Activated CD8-positive, alpha-beta memory T cell treated with anti-CD3 and anti-CD28 coated beads, Interleukin-2, amount 50 U/mL, for 48 hours (primary cell): ENCODE measurements at regions not wholly inside any gene's neighbourhood (a gene's known extent, or its start where the extent isn't known, plus 50 kb on each side); places are given as distances from the start of the nearest gene placed in this dataset.
"Not testable (repeated sequence)": the region's sequence is repeated elsewhere in the genome, so short reads cannot be mapped to it uniquely, and the experiment has no call there.

Experiments used
- DNase-seq: peaks from one replicate; pipeline ENCODE4 v3.0.0-alpha.2; 2020

GRCh38 chr2:145782607-145783006 lies 1262.7 kb upstream of the ZEB2 start:
- DNase-seq, result not testable (repeated sequence)

DNA sequence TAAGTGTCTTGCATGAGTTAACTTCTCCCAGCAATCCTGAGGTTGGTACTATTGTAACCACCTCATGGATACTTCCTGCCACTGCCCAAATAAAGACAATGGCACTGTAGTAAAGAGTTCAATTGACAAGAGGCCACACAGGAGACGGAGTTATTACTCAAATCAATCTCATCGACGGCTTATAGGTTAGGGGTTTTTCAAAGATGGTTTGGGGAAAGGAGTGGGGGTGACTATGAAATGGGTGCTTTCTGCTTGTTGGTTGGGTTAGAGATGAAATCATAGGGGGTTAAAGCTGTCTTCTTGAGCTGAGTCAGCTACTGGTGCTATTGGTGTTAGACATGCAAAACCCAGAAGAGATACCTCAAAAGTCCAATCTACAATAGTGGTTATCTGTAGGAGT lies 1258.0 kb upstream of the ZEB2 start:
- no peak for DNase-seq

DNA sequence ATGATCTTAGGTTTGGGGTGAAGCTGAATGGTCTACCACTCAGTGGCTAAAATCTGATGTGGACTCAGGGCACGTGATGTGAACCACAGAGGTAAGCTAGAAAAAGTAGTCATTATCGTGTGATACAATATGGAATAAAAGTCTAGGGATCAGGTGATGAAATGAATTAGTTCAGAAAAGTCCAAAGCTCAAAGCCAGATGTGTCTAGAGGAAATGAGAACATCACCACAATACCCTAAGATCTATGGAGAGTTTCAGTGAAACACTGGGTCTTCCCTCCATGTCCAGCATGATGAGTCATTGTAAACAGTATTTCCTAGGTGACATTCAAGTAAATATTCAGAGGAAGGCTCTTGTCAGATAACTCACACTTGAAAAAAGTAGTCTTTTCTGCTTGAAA lies 1257.4 kb upstream of the ZEB2 start:
- no peak for DNase-seq

DNA sequence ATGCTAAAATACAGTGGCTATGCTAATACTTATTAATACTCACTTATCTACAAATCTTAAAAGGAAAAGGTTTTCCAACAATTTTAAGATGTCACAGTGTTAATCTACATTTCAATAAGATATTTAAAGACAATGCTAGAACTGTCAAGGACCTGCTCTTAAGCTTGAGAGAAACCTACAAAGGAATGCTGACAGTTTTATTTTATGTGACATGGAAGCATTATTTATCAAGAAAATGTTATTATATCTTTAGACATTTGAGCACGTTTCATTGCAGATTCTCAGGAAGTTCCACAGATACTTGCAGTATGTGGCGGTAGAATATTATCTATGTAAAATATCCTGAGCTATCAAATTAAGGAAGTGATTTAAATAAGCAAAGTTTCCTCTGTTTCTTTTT lies 1255.7 kb upstream of the ZEB2 start:
- DNase-seq, result no peak

DNA sequence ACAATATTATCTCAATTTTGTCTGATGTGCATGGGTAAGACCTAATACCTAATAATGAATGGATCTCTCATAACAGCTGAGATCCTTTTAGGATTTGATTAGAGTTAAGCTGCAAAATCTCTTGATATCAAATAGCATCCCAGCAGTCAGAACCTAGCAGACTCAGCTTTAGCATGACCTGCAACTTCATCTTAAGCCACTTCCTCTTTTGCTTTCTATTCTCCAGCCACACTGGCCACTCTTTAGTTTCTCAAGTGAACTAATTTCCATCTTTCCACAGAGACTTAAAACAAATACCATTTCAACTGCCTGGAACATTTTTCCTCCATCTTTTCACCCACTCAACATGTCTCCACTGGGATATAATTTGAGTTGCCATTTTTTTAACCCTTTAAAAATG lies 1251.6 kb upstream of the ZEB2 start:
- DNase-seq, result no peak

DNA sequence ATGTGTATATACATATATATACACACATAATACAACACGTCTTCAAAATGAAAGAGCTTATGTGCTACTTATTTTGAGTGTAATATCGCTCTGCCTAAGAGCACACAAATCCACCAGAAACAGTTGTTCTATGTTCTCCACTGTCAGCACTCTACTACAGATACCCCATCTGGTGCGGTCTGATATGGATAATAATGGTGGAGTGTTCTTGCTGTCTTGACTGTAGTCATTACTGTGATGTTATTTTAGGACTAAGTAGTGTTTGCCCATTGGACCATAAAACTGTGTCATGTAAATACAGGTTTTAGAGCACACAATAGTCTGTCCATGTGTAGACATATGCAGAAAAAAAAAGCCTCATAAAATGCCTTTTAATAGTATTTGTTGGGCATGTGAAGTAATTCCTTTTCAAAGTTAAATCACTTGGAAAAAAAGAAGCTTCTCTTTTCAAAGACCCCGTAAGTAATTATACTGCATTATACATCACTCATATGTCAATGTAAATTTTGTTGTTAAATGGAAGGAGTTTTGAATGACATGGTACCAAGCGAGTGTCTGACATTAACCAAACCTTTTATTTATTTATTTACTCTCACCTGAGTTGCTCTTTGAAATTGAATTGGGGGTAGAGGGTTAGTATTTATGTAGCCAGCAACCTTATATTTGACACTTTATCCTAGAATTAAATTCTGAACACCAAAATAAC lies 1249.2 kb upstream of the ZEB2 start:
- no peak for DNase-seq

GRCh38 chr2:145765874-145766273 lies 1246.0 kb upstream of the ZEB2 start:
- DNase-seq, result no peak

- DNase-seq, result no peak
Measured at GRCh38 chr2:145764631-145765030, 1244.7 kb upstream of the ZEB2 start.

GRCh38 chr2:145760781-145761649 lies 1241.1 kb upstream of the ZEB2 start:
- no peak for DNase-seq

DNA sequence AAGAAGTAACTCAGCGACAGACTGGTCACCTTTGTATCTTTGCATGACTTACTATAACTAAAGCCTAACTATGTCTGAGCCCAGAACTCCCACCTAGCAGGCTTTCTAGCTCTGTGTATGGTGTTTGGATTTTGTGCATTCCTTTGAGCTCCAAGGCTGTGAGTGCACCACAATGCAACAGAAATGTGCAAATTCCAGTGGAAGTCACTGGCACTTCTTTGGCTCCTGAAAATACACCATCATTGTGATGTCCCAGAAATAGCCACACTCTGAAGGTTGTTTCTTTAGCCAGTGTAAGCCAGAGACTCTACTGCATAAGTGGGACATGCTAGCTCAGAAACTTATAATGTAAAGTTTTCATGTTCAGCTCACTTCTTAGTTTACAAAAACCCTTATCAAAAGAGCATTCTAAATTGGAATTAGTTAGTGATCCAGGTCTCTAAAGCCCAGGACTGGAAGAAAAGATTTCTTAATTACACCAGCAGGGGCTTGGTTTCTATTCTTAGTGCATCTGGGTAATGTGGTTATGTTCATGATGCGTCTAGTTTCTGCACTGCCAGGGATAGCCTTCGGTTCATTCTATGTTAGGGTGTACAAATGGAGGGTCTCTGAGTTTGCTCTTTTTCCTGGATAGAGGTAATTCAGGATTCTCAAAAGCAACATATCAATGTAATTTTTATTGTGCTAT lies 1239.5 kb upstream of the ZEB2 start:
- DNase-seq, result no peak

DNA sequence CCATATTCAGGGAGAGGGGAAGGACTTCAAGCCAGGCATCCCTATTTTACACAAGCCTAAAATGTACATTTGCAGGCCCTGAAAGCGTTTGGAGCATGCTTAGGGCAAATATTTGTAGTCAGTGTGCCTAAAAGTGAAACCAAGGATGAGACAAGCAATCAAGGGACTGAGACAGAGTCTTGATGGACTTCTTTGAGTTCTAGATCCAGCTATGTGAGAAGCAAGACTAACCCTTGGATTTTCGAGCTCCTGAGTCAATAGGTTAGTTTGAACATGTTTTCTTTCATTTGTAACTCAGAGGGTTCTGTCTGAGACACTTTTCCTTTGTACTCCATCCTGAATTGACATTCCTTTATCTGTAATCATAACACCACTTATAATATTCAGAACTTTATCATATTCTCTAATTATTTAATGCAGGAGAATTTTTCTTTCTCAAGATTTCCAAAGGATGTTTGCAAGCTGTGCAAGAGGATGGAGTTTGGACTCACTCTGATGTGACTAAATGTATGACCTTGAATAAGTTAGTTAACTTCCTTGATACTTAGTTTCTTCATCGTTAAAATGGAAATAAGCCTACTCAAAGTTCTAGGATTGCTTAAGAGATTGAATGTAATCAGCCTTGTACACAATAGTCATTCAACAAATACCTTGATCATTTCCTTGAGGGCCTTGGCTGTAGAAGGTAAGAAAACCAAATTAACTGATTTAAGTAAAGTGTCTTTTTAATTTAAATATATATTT lies 1237.8 kb upstream of the ZEB2 start:
- no peak for DNase-seq

- DNase-seq, result no peak
Measured at GRCh38 chr2:145755019-145755837, 1235.3 kb upstream of the ZEB2 start.

GRCh38 chr2:145753966-145754365 lies 1234.0 kb upstream of the ZEB2 start:
- DNase-seq, result no peak

- no peak for DNase-seq
Measured at GRCh38 chr2:145753041-145753608, 1233.2 kb upstream of the ZEB2 start.

- no peak for DNase-seq
Measured at GRCh38 chr2:145752091-145752806, 1232.3 kb upstream of the ZEB2 start.

DNA sequence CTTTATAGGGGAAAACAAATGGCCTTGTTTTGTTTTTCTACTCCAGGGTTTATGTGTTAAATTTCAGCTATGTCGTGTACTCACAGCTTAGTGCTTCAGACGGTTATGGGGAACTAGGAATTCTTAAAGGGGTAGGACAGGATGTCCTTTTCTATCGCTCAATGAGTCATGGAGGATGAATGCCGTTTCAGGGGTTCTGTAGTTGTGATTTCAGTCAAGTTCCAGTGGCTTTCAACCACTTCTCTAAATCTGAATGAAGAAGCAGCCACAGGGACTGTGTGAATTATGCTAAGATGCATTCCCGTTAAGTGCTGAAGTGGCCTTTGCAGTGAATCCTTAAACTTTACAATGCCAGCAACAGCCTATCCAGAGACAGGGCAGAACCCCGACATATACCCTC lies 1231.7 kb upstream of the ZEB2 start:
- DNase-seq, result no peak

- DNase-seq, result no peak
Measured at GRCh38 chr2:145751155-145751554, 1231.2 kb upstream of the ZEB2 start.

DNA sequence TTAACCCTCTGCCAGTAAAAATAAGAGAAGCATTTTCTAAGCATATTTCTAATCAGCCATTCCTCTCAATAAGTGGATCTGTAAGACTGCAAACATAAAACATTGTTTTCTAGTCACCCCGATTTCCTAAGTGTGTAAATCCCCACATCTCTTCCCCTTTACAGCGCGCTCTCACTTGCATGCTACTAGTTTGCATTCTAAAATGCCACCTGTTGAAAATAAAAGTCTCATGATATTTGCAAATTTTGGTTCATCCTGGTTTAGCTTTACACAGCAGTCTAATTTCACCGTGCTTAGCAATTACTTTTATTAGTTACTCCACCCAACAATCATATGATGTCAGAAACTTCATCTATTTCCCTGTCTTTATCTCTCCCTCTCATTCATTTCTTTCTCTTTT lies 1230.7 kb upstream of the ZEB2 start:
- no peak for DNase-seq

- no peak for DNase-seq
Measured at GRCh38 chr2:145750144-145750543, 1230.2 kb upstream of the ZEB2 start.

DNA sequence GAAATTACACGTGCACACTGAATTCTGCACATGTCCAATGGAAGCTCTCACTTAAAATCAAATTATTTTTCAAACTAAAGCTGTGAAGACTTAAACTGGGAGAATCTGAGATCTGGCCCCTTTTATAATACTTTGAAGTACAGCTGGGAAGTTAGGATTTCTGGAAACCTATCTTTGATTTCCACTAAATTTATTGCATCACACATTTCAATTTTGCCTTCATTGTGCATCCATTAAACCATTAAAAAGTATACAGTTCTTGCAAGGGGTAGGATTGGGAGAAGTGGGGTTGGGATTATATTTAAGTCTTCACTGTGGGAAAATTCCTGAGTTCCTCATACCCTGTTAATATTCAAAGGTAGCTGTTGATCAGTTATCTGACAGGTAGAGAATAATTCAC lies 1229.6 kb upstream of the ZEB2 start:
- DNase-seq, result no peak

GRCh38 chr2:145748927-145749326 lies 1229.0 kb upstream of the ZEB2 start:
- DNase-seq, result no peak
